Endodermal cell (in vitro differentiated cells): ENCODE measurements at regions not wholly inside any gene's neighbourhood (a gene's known extent, or its start where the extent isn't known, plus 50 kb on each side); places are given as distances from the start of the nearest gene placed in this dataset.

Experiments
- DNase-seq: peaks from one replicate; pipeline ENCODE4 v3.0.0-alpha.2; 2017
- H3K27ac ChIP-seq: 2 replicates; pipeline ENCODE4 v1.5.1; 2013; ENCODE audit warnings: mild to moderate bottlenecking, low read depth, low read length, moderate library complexity
- H3K27me3 ChIP-seq: 2 replicates; pipeline ENCODE4 v1.6.1; 2013; ENCODE audit warnings: mild to moderate bottlenecking, low read length, moderate library complexity; ENCODE audit not compliant: insufficient read depth, control insufficient read depth, poor library complexity, severe bottlenecking
- H3K36me3 ChIP-seq: 2 replicates; pipeline ENCODE4 v1.7.0; 2013; ENCODE audit warnings: mild to moderate bottlenecking, low read length, moderate library complexity; ENCODE audit not compliant: control insufficient read depth, insufficient read depth
- H3K4me1 ChIP-seq: one replicate; pipeline ENCODE4 v1.7.0; 2013; ENCODE audit warnings: low read length; ENCODE audit not compliant: control insufficient read depth, insufficient read depth
- H3K4me3 ChIP-seq: 2 replicates; pipeline ENCODE4 v1.5.1; 2013; ENCODE audit warnings: mild to moderate bottlenecking, low read length, moderate library complexity
- H3K9ac ChIP-seq: 2 replicates; pipeline ENCODE4 v1.6.1; 2013; ENCODE audit warnings: mild to moderate bottlenecking, low read length, moderate library complexity; ENCODE audit not compliant: poor library complexity, severe bottlenecking; ENCODE audit errors: extremely low read depth
- H3K9me3 ChIP-seq: 2 replicates; pipeline ENCODE4 v1.6.1; 2013; ENCODE audit warnings: mild to moderate bottlenecking, low read length, moderate library complexity; ENCODE audit not compliant: control insufficient read depth
- H3K27ac Mint-ChIP-seq: 2 replicates; pipeline ENCODE4 v1.8.0; 2020; ENCODE audit warnings: mixed read lengths
- H3K27me3 Mint-ChIP-seq: 2 replicates; pipeline ENCODE4 v1.8.0; 2021; ENCODE audit warnings: mild to moderate bottlenecking, mixed read lengths; ENCODE audit not compliant: insufficient read depth
- H3K36me3 Mint-ChIP-seq: 2 replicates; pipeline ENCODE4 v1.8.0; 2020; ENCODE audit warnings: low read depth, mixed read lengths
- H3K4me1 Mint-ChIP-seq: 2 replicates; pipeline ENCODE4 v1.8.0; 2020; ENCODE audit warnings: mixed read lengths
- H3K4me3 Mint-ChIP-seq: 2 replicates; pipeline ENCODE4 v1.8.0; 2020; ENCODE audit warnings: mild to moderate bottlenecking, moderate library complexity, mixed read lengths
- H3K9me3 Mint-ChIP-seq: 2 replicates; pipeline ENCODE4 v1.8.0; 2020; ENCODE audit warnings: mild to moderate bottlenecking, mixed read lengths
- CTCF ChIP-seq: fragments of 200-600 bp; sonication (generic); conservative IDR thresholded peaks from 2 replicates; pipeline ENCODE4 v1.5.0; 2021; ENCODE audit warnings: antibody characterized with exemption, mild to moderate bottlenecking
- WGBS, 2 experiments: methylation state at CpG; one replicate each; pipeline versions ENCODE4 v1.1.5 to v1.1.7; 2013; ENCODE audit warnings: missing lambda C conversion rate in 2 of 2, mixed read lengths in 1 of 2; ENCODE audit not compliant: insufficient coverage in 1 of 2, insufficient read length in 1 of 2; 5-methylcytosine and 5-hydroxymethylcytosine counted together

GRCh38 chr2:195486520-195486919 lies 170.5 kb upstream of the SLC39A10 start:
- H3K27me3 ChIP-seq: no peaks in the 10 kb centered on the region
- no peaks in the 10 kb centered on the region for H3K27me3 Mint-ChIP-seq
- no peak overlapping the region for H3K27ac ChIP-seq
- no peaks in the 10 kb centered on the region for H3K36me3 ChIP-seq
- H3K4me1 Mint-ChIP-seq: peaks cover 11% of the 10 kb centered on the region
- no peaks in the 10 kb centered on the region for H3K9me3 Mint-ChIP-seq
- H3K9ac ChIP-seq: no peak overlapping the region
- 85% methylated on average over 2 of the region's 2 CpGs; no CpG with 5 or more reads in 1 of the 2 experiments for WGBS, 2 experiments
- no peak overlapping the region for H3K27ac Mint-ChIP-seq
- H3K4me1 ChIP-seq: no peaks in the 10 kb centered on the region
- no peak overlapping the region for H3K4me3 ChIP-seq
- no peaks in the 10 kb centered on the region for H3K36me3 Mint-ChIP-seq
- H3K9me3 ChIP-seq: no peaks in the 10 kb centered on the region
- no peak for DNase-seq
- H3K4me3 Mint-ChIP-seq: no peak overlapping the region
- no peak for TF ChIP-seq CTCF

- Histone ChIP-seq H3K27me3 (no peaks in the 10 kb centered on the region), H3K36me3 (no peaks in the 10 kb centered on the region), H3K9ac (no peak overlapping the region), H3K27ac (no peak overlapping the region), H3K4me3 (no peak overlapping the region), H3K4me1 (no peaks in the 10 kb centered on the region), H3K9me3 (no peaks in the 10 kb centered on the region)
- H3K9me3 Mint-ChIP-seq: peaks cover 2% of the 10 kb centered on the region
- no peak for TF ChIP-seq CTCF
- H3K4me3 Mint-ChIP-seq: no peak overlapping the region
- H3K27ac Mint-ChIP-seq: no peak overlapping the region
- H3K4me1 Mint-ChIP-seq: peaks cover 2% of the 10 kb centered on the region
- no peaks in the 10 kb centered on the region for H3K36me3 Mint-ChIP-seq
- 100% methylated on average over 1 of the region's 1 CpG; no CpG with 5 or more reads in 1 of the 2 experiments for WGBS, 2 experiments
- DNase-seq: no peak
- no peaks in the 10 kb centered on the region for H3K27me3 Mint-ChIP-seq
Measured at GRCh38 chr2:195482010-195482409, 175.0 kb upstream of the SLC39A10 start.

- no peak overlapping the region for H3K27ac Mint-ChIP-seq
Measured at GRCh38 chr2:195480121-195480520, 176.9 kb upstream of the SLC39A10 start.

More at GRCh38 chr2:195480121-195480520, 176.9 kb upstream of the SLC39A10 start:
- H3K27ac ChIP-seq: no peak overlapping the region
- peaks cover 2% of the 10 kb centered on the region for H3K9me3 Mint-ChIP-seq
- no peaks in the 10 kb centered on the region for H3K4me1 ChIP-seq
- no peak overlapping the region for H3K9ac ChIP-seq
- H3K4me3 Mint-ChIP-seq: no peak overlapping the region
- DNase-seq: no peak
- H3K4me1 Mint-ChIP-seq: no peaks in the 10 kb centered on the region
- no peak overlapping the region for H3K4me3 ChIP-seq
- H3K36me3 Mint-ChIP-seq: no peaks in the 10 kb centered on the region
- H3K27me3 Mint-ChIP-seq: no peaks in the 10 kb centered on the region
- no peak for TF ChIP-seq CTCF
- H3K36me3 ChIP-seq: no peaks in the 10 kb centered on the region
- H3K27me3 ChIP-seq: no peaks in the 10 kb centered on the region
- no peaks in the 10 kb centered on the region for H3K9me3 ChIP-seq
